Fibroblast of villous mesenchyme (primary cell): ENCODE measurements at regions not wholly inside any gene's neighbourhood (a gene's known extent, or its start where the extent isn't known, plus 50 kb on each side); places are given as distances from the start of the nearest gene placed in this dataset.

Experiments
- DNase-seq: peaks from one replicate; pipeline ENCODE4 v3.0.0-alpha.2; 2010; ENCODE audit warnings: low read depth
- H3K4me3 ChIP-seq: 2 replicates; pipeline ENCODE4 v1.5.1; 2011; ENCODE audit warnings: low read depth, mild to moderate bottlenecking, low read length
- TF ChIP-seq, protein P1 (sequence below): IDR thresholded peaks from 2 replicates; pipeline ENCODE4 v1.5.1; 2012; ENCODE audit warnings: low read depth, mild to moderate bottlenecking, low read length; ENCODE audit not compliant: insufficient read depth

DNA sequence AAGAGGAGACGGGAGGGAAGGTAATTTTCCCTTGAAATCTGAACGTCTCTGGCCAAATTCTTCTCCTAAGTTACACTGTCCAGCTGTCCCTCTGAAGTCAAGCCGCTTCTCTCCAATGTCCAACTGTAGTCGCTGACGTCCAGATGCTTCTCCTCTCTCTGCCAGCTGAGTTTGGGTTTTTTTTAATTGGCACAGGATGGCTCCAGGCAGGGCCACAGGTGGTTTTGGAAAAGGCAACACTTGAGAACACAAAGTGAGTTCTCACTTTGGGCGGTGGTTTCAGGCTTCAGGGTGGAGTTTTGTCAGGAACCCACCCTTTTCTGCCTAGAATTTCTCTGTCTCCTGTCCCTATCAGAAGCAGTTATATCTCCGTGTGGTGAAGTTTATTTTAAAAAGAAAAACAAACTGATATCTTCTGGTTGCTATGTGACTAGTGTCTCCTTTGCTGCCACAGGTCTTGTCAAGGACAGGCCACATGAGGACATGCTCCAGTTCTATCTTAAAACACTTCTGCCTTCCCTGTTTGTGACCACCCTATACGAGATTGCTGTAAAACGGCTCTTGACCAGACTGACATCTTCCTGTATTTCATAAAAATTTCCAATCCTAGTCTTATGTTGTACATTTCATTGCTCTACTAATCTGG, 472.3 kb upstream of the ADGRL4 start:
- TF ChIP-seq, protein P1, sequence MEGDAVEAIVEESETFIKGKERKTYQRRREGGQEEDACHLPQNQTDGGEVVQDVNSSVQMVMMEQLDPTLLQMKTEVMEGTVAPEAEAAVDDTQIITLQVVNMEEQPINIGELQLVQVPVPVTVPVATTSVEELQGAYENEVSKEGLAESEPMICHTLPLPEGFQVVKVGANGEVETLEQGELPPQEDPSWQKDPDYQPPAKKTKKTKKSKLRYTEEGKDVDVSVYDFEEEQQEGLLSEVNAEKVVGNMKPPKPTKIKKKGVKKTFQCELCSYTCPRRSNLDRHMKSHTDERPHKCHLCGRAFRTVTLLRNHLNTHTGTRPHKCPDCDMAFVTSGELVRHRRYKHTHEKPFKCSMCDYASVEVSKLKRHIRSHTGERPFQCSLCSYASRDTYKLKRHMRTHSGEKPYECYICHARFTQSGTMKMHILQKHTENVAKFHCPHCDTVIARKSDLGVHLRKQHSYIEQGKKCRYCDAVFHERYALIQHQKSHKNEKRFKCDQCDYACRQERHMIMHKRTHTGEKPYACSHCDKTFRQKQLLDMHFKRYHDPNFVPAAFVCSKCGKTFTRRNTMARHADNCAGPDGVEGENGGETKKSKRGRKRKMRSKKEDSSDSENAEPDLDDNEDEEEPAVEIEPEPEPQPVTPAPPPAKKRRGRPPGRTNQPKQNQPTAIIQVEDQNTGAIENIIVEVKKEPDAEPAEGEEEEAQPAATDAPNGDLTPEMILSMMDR, result no peak
- DNase-seq, result no peak
- no peak overlapping the region for H3K4me3 ChIP-seq

DNA sequence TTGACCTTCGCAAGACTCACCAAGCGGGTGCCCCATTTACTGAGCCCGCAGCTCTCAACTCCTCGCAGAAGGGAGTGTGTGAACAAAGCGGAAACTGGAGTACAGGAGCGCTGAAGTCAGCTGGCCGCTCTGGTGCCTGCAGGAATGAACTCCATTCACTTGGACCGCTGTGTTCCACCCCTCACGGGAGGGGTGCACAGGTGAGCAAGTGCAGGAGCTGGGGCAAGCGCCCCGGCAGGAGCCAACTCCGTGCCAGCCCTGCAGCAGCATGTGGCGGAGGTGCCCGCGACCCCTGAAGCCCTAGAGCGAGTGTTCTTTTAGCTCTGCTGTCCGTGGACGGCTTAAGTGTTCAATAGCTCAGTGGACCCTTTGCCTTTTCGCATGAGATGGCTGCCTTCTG, 471.6 kb upstream of the ADGRL4 start:
- TF ChIP-seq, protein P1, result no peak
- DNase-seq, result no peak
- H3K4me3 ChIP-seq, result no peak overlapping the region

DNA sequence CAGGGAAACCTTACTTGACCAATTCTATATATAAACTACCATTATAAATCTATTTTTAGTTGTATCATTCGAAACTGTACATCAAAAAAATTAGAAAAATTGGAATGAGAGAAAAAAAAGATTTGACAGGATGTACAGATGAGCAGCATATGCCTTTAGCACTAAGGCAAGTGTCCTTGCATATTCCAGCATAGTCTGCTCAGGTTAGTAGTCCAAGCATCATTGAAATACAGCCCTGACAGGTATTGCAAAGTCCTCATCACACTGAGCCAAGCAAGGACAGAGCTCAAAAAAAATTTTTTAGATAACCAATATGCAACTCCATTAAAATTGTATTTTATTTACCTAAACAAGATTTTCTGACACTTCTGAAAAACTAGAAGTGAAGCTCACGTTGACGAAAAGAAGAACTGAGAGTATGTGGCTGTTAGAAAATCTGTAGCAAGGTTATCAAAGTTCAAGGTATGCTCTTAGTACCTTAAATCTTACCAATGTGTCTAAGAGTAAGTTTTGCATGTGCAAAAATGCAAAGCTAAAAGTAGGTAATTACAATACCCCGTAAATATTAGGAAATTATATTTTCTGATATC, 465.6 kb upstream of the ADGRL4 start:
- TF ChIP-seq, protein P1, result no peak
- no peak for DNase-seq

DNA sequence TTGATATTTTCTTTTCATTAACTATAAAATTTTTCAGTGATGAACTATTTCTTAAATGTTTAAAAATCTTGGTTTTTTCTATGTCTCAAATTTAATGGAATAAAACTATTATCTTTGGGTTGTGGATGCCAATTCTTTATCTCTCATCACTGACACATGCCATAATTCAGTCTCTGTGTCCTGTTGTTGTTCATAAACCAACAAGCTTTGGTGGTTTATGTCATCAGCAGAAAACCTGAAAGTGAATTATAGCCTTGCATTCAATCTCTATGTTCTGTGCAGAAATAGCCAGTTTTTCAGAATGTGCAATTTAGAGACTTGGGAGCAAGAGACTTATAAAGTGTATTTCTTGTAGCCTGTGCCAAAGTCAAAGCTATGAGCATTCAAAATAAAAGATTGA, 462.6 kb upstream of the ADGRL4 start:
- DNase-seq, result no peak
- no peak overlapping the region for H3K4me3 ChIP-seq
- TF ChIP-seq, protein P1, result no peak

More for the DNA sequence above, 465.6 kb upstream of the ADGRL4 start:
- no peak overlapping the region for H3K4me3 ChIP-seq

DNA sequence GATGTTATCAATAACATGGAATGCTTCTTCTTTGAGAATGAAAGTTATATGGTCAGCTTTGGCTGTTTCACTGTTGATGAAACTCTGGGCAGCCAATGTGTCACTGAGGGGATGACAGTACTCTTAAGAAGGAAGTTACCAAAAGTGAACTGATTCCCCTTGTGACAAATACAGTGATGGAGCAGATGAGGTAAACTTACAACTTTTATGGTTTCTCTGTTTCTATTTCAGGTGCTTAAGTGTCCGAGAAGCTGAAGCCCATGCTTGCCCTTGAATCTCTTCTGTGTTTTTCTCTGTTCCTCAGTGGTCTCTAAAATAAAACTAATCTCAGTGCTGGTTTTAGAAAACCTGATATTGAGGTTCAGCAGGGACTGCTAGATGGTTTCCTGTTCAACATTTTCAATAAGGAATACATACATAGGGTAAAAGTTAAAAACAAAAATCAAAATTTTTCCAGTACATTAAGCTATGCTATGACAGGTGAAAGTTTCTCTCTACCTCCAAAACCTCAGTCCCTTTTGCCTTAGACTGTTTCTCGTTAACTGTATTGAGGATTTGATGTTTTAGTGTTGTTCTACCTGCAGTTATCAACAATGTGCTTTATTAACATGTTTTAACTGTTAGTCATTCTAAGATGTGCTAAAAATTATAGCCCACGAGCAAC, 454.4 kb upstream of the ADGRL4 start:
- H3K4me3 ChIP-seq, result no peak overlapping the region
- TF ChIP-seq, protein P1, result no peak
- DNase-seq, result no peak

DNA sequence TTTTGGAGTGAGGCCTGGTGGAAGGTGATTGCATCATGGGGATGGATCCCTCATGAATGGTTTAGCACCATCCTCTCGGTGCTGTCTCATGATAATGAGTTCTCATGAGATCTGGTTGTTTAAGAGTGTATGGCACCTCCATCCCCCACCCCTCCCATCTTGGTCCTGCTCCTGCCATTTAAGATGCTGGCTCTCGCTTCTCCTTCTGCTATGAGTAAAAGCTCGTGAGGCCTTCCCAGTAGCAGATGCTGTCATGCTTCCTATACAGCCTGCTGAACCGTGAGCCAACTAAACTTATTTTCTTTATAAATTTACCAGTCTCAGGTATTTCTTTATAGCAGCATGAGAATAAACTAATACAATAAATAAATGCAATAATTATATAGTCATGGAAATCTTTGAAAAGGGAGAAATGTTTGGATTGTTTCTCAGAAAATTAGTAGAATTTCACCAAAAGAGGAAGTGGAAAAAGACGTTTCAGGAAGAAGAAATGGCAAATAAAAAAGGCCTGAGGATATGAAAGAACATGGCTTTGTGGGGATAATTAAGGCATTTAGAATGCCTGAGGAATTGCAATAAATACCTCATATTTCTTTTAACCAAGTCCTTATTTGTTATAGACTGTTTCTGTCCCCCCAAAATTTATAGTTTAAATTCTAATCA, 451.2 kb upstream of the ADGRL4 start:
- TF ChIP-seq, protein P1, result no peak
- DNase-seq, result no peak
- H3K4me3 ChIP-seq, result no peak overlapping the region
